Brain microvascular endothelial cell (primary cell): ENCODE measurements at regions not wholly inside any gene's neighbourhood (a gene's known extent, or its start where the extent isn't known, plus 50 kb on each side); places are given as distances from the start of the nearest gene placed in this dataset.
A peak's percentile ranks its signal among the peaks of the same experiment; 100 is the strongest.

Experiments
- DNase-seq: peaks from one replicate; pipeline ENCODE4 v3.0.0-alpha.2; 2020
- H3K27ac ChIP-seq: fragments of 250-450 bp; sonication (Bioruptor Pico); 2 replicates; pipeline ENCODE4 v1.5.1; 2020; ENCODE audit warnings: mild to moderate bottlenecking, moderate library complexity
- H3K27me3 ChIP-seq: fragments of 250-450 bp; sonication (Bioruptor Pico); replicated peaks from 2 replicates; pipeline ENCODE4 v1.5.1; 2020; ENCODE audit warnings: mild to moderate bottlenecking
- H3K36me3 ChIP-seq: fragments of 250-450 bp; sonication (Bioruptor Pico); replicated peaks from 2 replicates; pipeline ENCODE4 v1.5.1; 2020; ENCODE audit warnings: mild to moderate bottlenecking
- H3K4me3 ChIP-seq: 2 replicates; pipeline ENCODE4 v1.5.1; 2011; ENCODE audit warnings: low read depth, mild to moderate bottlenecking, control low read depth, low read length, moderate library complexity
- in situ Hi-C: cut with HindIII; loops from 2 replicates; pipeline ENCODE4 v1.10.0; 2017; ENCODE audit warnings: low sequenced_read_pairs, low pct_ligation_motif_present
- TF ChIP-seq, protein P1 (sequence below): IDR thresholded peaks from 2 replicates; pipeline ENCODE4 v1.5.1; 2011; ENCODE audit warnings: low read depth, mild to moderate bottlenecking, moderate library complexity, low read length, control low read depth, inconsistent platforms; ENCODE audit errors: missing control alignments

DNA sequence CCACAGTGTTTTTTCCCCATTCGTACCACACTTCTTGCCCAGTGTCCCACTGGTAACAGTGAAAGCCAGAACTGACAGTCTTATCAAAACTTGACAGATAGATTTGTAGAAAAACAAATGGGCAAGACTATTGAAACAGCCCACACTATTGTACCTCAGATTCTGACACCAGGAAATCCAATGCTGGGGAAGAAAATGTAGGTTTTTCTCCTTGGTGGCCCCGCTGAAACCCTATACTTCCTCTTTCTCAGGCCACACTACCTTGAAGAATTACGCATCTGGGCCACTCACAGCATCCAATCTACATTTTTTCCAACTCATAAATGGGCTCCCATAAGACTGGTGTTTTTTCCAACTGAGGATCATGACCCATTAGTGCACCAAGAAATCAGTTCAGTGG lies 90.9 kb upstream of the HDDC2 start:
- TF ChIP-seq, protein P1, sequence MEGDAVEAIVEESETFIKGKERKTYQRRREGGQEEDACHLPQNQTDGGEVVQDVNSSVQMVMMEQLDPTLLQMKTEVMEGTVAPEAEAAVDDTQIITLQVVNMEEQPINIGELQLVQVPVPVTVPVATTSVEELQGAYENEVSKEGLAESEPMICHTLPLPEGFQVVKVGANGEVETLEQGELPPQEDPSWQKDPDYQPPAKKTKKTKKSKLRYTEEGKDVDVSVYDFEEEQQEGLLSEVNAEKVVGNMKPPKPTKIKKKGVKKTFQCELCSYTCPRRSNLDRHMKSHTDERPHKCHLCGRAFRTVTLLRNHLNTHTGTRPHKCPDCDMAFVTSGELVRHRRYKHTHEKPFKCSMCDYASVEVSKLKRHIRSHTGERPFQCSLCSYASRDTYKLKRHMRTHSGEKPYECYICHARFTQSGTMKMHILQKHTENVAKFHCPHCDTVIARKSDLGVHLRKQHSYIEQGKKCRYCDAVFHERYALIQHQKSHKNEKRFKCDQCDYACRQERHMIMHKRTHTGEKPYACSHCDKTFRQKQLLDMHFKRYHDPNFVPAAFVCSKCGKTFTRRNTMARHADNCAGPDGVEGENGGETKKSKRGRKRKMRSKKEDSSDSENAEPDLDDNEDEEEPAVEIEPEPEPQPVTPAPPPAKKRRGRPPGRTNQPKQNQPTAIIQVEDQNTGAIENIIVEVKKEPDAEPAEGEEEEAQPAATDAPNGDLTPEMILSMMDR, result no peak
- Histone ChIP-seq H3K36me3 (no peaks in the 10 kb centered on the region), H3K27ac (no peak overlapping the region), H3K4me3 (no peak overlapping the region), H3K27me3 (no peaks in the 10 kb centered on the region)
- in situ Hi-C loops, result no loop called here
- no peak for DNase-seq

GRCh38 chr6:125393449-125393858 lies 91.7 kb upstream of the HDDC2 start:
- no peak for DNase-seq
- Histone ChIP-seq H3K27me3 (no peaks in the 10 kb centered on the region), H3K36me3 (no peaks in the 10 kb centered on the region), H3K4me3 (no peak overlapping the region), H3K27ac (no peak overlapping the region)
- TF ChIP-seq, protein P1, result no peak
- in situ Hi-C loops, result no loop called here

GRCh38 chr6:125406741-125407140 lies 105.0 kb upstream of the HDDC2 start:
- in situ Hi-C loops, result no loop called here
- H3K27me3 ChIP-seq, result no peaks in the 10 kb centered on the region
- H3K36me3 ChIP-seq, result no peaks in the 10 kb centered on the region
- no peak overlapping the region for H3K27ac ChIP-seq
- H3K4me3 ChIP-seq, result no peak overlapping the region
- DNase-seq, result no peak
- TF ChIP-seq, protein P1, result no peak

DNA sequence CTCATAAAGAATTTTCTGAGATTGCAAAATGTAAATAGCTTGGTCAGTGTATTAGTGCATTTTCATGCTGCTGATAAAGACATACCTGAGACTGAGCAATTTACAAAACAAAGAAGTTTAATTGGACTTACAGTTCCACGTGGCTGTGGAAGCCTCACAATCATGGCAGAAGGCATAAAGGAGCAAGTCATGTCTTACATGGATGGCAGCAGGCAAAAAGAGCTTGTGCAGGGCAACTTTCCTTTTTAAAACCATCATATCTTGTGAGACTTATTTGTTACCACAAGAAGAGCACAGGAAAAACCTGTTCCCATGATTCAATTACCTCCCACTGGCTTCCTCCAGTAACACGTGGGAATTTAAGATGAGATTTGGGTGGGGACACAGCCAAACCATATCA lies 112.7 kb upstream of the HDDC2 start:
- DNase-seq, result no peak
- Histone ChIP-seq H3K27ac (no peak overlapping the region), H3K36me3 (no peaks in the 10 kb centered on the region), H3K4me3 (no peak overlapping the region), H3K27me3 (no peaks in the 10 kb centered on the region)
- TF ChIP-seq, protein P1, result no peak
- in situ Hi-C loops, result no loop called here

GRCh38 chr6:125415913-125416312 lies 114.1 kb upstream of the HDDC2 start:
- no peak overlapping the region for H3K4me3 ChIP-seq
- TF ChIP-seq, protein P1, result no peak
- H3K27ac ChIP-seq, result no peak overlapping the region
- DNase-seq, result no peak
- in situ Hi-C loops, result no loop called here
- no peaks in the 10 kb centered on the region for H3K27me3 ChIP-seq
- H3K36me3 ChIP-seq, result no peaks in the 10 kb centered on the region

DNA sequence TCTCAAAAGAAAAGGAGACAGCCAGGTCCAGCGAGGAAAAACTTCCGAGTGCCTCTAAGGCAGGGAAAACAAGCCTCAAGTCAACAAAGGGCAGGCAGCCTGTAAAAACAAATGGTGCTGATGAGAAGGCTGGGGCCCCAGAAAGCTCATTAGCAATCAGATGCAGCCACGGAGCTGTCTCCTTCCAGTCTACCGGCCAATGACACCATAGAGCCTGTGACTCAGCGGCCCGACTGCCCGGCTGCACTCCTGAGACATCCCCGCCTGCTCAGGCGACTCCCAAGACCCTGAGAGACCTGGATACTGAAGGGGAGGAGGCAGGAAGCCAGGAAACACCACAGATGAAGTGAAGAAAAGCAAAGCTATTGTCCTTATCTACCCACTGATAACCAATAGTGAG lies 120.1 kb upstream of the HDDC2 start:
- no peaks in the 10 kb centered on the region for H3K36me3 ChIP-seq
- peak overlapping the region; percentile 23 for H3K27ac ChIP-seq
- in situ Hi-C loops, result no loop called here
- TF ChIP-seq, protein P1, result no peak
- DNase-seq, result peak; percentile 85
- no peak overlapping the region for H3K4me3 ChIP-seq
- no peaks in the 10 kb centered on the region for H3K27me3 ChIP-seq
